Fibroblast of lung (primary cell): ENCODE measurements at regions not wholly inside any gene's neighbourhood (a gene's known extent, or its start where the extent isn't known, plus 50 kb on each side); places are given as distances from the start of the nearest gene placed in this dataset.

ENCODE experiments used
- DNase-seq, 2 donors: peaks; one replicate each; pipeline versions ENCODE4 v3.0.0 to v3.0.0-alpha.2; 2010; ENCODE audit warnings: low read depth in 2 of 2
- H2AFZ ChIP-seq: 2 replicates; pipeline ENCODE4 v1.5.1; 2012; ENCODE audit warnings: low read length, control low read depth, inconsistent platforms
- H3K27ac ChIP-seq: 2 replicates; pipeline ENCODE4 v1.5.1; 2011; ENCODE audit warnings: low read length, control low read depth; ENCODE audit not compliant: insufficient read depth
- H3K27me3 ChIP-seq: 2 replicates; pipeline ENCODE4 v1.5.1; 2011; ENCODE audit warnings: mild to moderate bottlenecking, low read length; ENCODE audit not compliant: control insufficient read depth, insufficient read depth
- H3K36me3 ChIP-seq: 2 replicates; pipeline ENCODE4 v1.5.1; 2011; ENCODE audit warnings: low read length; ENCODE audit not compliant: control insufficient read depth, insufficient read depth
- H3K4me1 ChIP-seq: 2 replicates; pipeline ENCODE4 v1.5.1; 2011; ENCODE audit warnings: low read length; ENCODE audit not compliant: control insufficient read depth, insufficient read depth; ENCODE audit errors: extremely low read depth
- H3K4me2 ChIP-seq: 2 replicates; pipeline ENCODE4 v1.5.1; 2011; ENCODE audit warnings: low read length, control low read depth; ENCODE audit not compliant: insufficient read depth; ENCODE audit errors: extremely low read depth
- H3K4me3 ChIP-seq, 4 experiments: fragments of 200-600 bp in 1 of 4; sonication (generic) in 1 of 4; replicated peaks in 1 of 4; 2 replicates each; pipeline ENCODE4 v1.5.1; 2011 to 2016; ENCODE audit warnings: low read length in 4 of 4, low read depth in 3 of 4, mild to moderate bottlenecking in 3 of 4, control low read depth in 2 of 4, inconsistent platforms in 1 of 4, mixed read lengths in 1 of 4; ENCODE audit not compliant: insufficient read depth in 1 of 4; ENCODE audit errors: control extremely low read depth in 1 of 4
- H3K79me2 ChIP-seq: 2 replicates; pipeline ENCODE4 v1.5.1; 2012; ENCODE audit warnings: mild to moderate bottlenecking, low read length, inconsistent platforms; ENCODE audit not compliant: control insufficient read depth, insufficient read depth
- H3K9ac ChIP-seq: 2 replicates; pipeline ENCODE4 v1.5.1; 2011; ENCODE audit warnings: mild to moderate bottlenecking, low read length, control low read depth; ENCODE audit not compliant: insufficient read depth
- H3K9me3 ChIP-seq: 2 replicates; pipeline ENCODE4 v1.5.1; 2012; ENCODE audit warnings: low read depth, low read length; ENCODE audit not compliant: control insufficient read depth, insufficient read depth
- H4K20me1 ChIP-seq: 2 replicates; pipeline ENCODE4 v1.5.1; 2011; ENCODE audit warnings: low read length; ENCODE audit not compliant: control insufficient read depth, insufficient read depth; ENCODE audit errors: extremely low read depth
- CTCF ChIP-seq, 2 donors: IDR thresholded peaks in 1 of 2; conservative IDR thresholded peaks in 1 of 2; 1 replicate in 1 of 2; 2 replicates in 1 of 2; pipeline ENCODE4 v1.5.1; 2011 to 2012; ENCODE audit warnings: low read length in 2 of 2, control low read depth in 1 of 2, inconsistent platforms in 1 of 2, low read depth in 1 of 2, mild to moderate bottlenecking in 1 of 2
- EZH2 ChIP-seq: IDR thresholded peaks from 2 replicates; pipeline ENCODE4 v1.5.1; 2012; ENCODE audit warnings: low read length, control low read depth, mild to moderate bottlenecking; ENCODE audit errors: missing control alignments

- H3K27me3 ChIP-seq = no peaks in the 10 kb centered on the region
- H3K9me3 ChIP-seq = no peaks in the 10 kb centered on the region
- no peak overlapping the region for H3K4me2 ChIP-seq
- H3K9ac ChIP-seq = no peak overlapping the region
- TF ChIP-seq CTCF (conservative IDR thresholded peaks at IDR 0.05 in 1 of 2, IDR thresholded peaks at IDR 0.05 in 1 of 2; ENCODE audit: low read depth in 1 of 2, low read length in 2 of 2) (no peak), EZH2 (no peak)
- H3K79me2 ChIP-seq = no peaks in the 10 kb centered on the region
- no peak overlapping the region for H2AFZ ChIP-seq
- no peaks in the 10 kb centered on the region for H4K20me1 ChIP-seq
- H3K36me3 ChIP-seq = no peaks in the 10 kb centered on the region
- no peak for DNase-seq
- H3K4me3 ChIP-seq = no peak overlapping the region
- H3K27ac ChIP-seq = no peak overlapping the region
- H3K4me1 ChIP-seq = no peaks in the 10 kb centered on the region
Observed at GRCh38 chr12:84803661-84804060, 108.9 kb downstream of the SLC6A15 start.

- no peaks in the 10 kb centered on the region for H3K9me3 ChIP-seq
- no peak overlapping the region for H2AFZ ChIP-seq
- H4K20me1 ChIP-seq = no peaks in the 10 kb centered on the region
- no peaks in the 10 kb centered on the region for H3K36me3 ChIP-seq
- no peak overlapping the region for H3K9ac ChIP-seq
- H3K4me2 ChIP-seq = no peak overlapping the region
- TF ChIP-seq CTCF (conservative IDR thresholded peaks at IDR 0.05 in 1 of 2, IDR thresholded peaks at IDR 0.05 in 1 of 2; ENCODE audit: low read depth in 1 of 2, low read length in 2 of 2) (no peak), EZH2 (no peak)
- DNase-seq = no peak
- no peaks in the 10 kb centered on the region for H3K4me1 ChIP-seq
- H3K4me3 ChIP-seq = no peak overlapping the region
- H3K79me2 ChIP-seq = no peaks in the 10 kb centered on the region
- H3K27ac ChIP-seq = no peak overlapping the region
- no peaks in the 10 kb centered on the region for H3K27me3 ChIP-seq
Observed at GRCh38 chr12:84802161-84802560, 110.4 kb downstream of the SLC6A15 start.

- DNase-seq = peak; percentile 34 to 87
- no peak overlapping the region for H3K4me3 ChIP-seq
- no peak overlapping the region for H3K27ac ChIP-seq
Observed at GRCh38 chr12:84793558-84794367, 118.8 kb downstream of the SLC6A15 start.

More at GRCh38 chr12:84793558-84794367, 118.8 kb downstream of the SLC6A15 start:
- no peaks in the 10 kb centered on the region for H4K20me1 ChIP-seq
- TF ChIP-seq CTCF (conservative IDR thresholded peaks at IDR 0.05 in 1 of 2, IDR thresholded peaks at IDR 0.05 in 1 of 2; ENCODE audit: low read depth in 1 of 2, low read length in 2 of 2) (no peak), EZH2 (no peak)
- H3K9me3 ChIP-seq = no peaks in the 10 kb centered on the region
- H3K79me2 ChIP-seq = no peaks in the 10 kb centered on the region
- H3K4me1 ChIP-seq = no peaks in the 10 kb centered on the region
- H3K36me3 ChIP-seq = no peaks in the 10 kb centered on the region
- H2AFZ ChIP-seq = no peak overlapping the region
- H3K4me2 ChIP-seq = no peak overlapping the region
- H3K27me3 ChIP-seq = no peaks in the 10 kb centered on the region
- no peak overlapping the region for H3K9ac ChIP-seq
